ENCODE measurements at regions not wholly inside any gene's neighbourhood (a gene's known extent, or its start where the extent isn't known, plus 50 kb on each side); places are given as distances from the start of the nearest gene placed in this dataset.

GRCh38 chrX:40853816-40854123 lies 118.4 kb upstream of the MED14 start:
- Histone ChIP-seq H3K4me2 (no peak overlapping the region), H2AFZ (ENCODE audit: low read depth) (no peak overlapping the region), H3K9me3 (no peaks in the 10 kb centered on the region), H4K20me1 (ENCODE audit: insufficient read depth) (no peaks in the 10 kb centered on the region), H3K27me3 (ENCODE audit: insufficient read depth) (0 out of 2 replicates have a peak, but pooled peaks cover 7% of the 10 kb centered on the region), H3K9me2 (no peaks in the 10 kb centered on the region), H3K36me3 (replicated peaks in 1 of 2; ENCODE audit: control insufficient read depth in 1 of 2, insufficient read depth in 2 of 2, low read length in 1 of 2) (no peaks in the 10 kb centered on the region), H3K4me3 (ENCODE audit: low read depth in 2 of 2, low read length in 1 of 2) (no peak overlapping the region), H3F3A (replicated peaks; ENCODE audit: insufficient read depth) (no peaks in the 10 kb centered on the region), H3K27ac (ENCODE audit: low read depth in 2 of 2, low read length in 1 of 2) (no peak overlapping the region), H3K79me2 (ENCODE audit: insufficient read depth) (no peaks in the 10 kb centered on the region), H3K4me1 (ENCODE audit: control insufficient read depth in 1 of 2, insufficient read depth in 2 of 2, low read depth in 1 of 2, low read length in 1 of 2) (no peaks in the 10 kb centered on the region), H3K9ac (no peak overlapping the region)
- TF ChIP-seq USF2 (IDR thresholded peaks at IDR 0.05; ENCODE audit: borderline replicate concordance, low read depth, low read length) (no peak), GATA2 (CRISPR knock-in tag; IDR thresholded peaks at IDR 0.05) (no peak)
- CTCF ChIA-PET = no interaction called here
- no peak for DNase-seq
- POLR2A ChIA-PET = no interaction called here

GRCh38 chrX:40854242-40854641 lies 118.9 kb upstream of the MED14 start:
- CTCF ChIA-PET = no interaction called here
- no peak for TF ChIP-seq REST (IDR thresholded peaks at IDR 0.05; ENCODE audit: low read depth, low read length)
- TF ChIP-seq RFX5 (IDR thresholded peaks at IDR 0.05; ENCODE audit: low read length) = no peak
- TF ChIP-seq NRF1 (IDR thresholded peaks at IDR 0.05; ENCODE audit: low read depth, low read length) = no peak
- TF ChIP-seq EP300 (IDR thresholded peaks at IDR 0.05; ENCODE audit: borderline replicate concordance in 1 of 2, low read depth in 1 of 2, low read length in 1 of 2) = no peak
- TF ChIP-seq YY1 (IDR thresholded peaks at IDR 0.05; ENCODE audit: low read depth) = no peak
- no peak for TF ChIP-seq EZH2phosphoT487 (IDR thresholded peaks at IDR 0.05; ENCODE audit: borderline replicate concordance, low read depth)
- no peak for TF ChIP-seq FOXM1 (IDR thresholded peaks at IDR 0.05; ENCODE audit: low read depth)
- TF ChIP-seq SIN3A (IDR thresholded peaks at IDR 0.05; ENCODE audit: borderline replicate concordance, low read depth, low read length) = no peak
- no peak for TF ChIP-seq PBX3 (IDR thresholded peaks at IDR 0.05)
- TF ChIP-seq SMC3 (IDR thresholded peaks at IDR 0.05; ENCODE audit: low read depth, low read length) = no peak
- TF ChIP-seq ELF1 (IDR thresholded peaks at IDR 0.05) = no peak
- TF ChIP-seq MEF2A (IDR thresholded peaks at IDR 0.05; ENCODE audit: borderline replicate concordance, low read depth) = no peak
- TF ChIP-seq FOXJ3 (CRISPR knock-in tag; IDR thresholded peaks at IDR 0.05) = no peak
- TF ChIP-seq RCOR1 (IDR thresholded peaks at IDR 0.05; ENCODE audit: low read length) = no peak
- DNase-seq = no peak
- POLR2A ChIA-PET = no interaction called here
- Histone ChIP-seq H3K79me2 (ENCODE audit: insufficient read depth) (no peaks in the 10 kb centered on the region), H2AFZ (ENCODE audit: low read depth) (no peak overlapping the region), H3F3A (replicated peaks; ENCODE audit: insufficient read depth) (no peaks in the 10 kb centered on the region), H3K36me3 (replicated peaks in 1 of 2; ENCODE audit: control insufficient read depth in 1 of 2, insufficient read depth in 2 of 2, low read length in 1 of 2) (no peaks in the 10 kb centered on the region), H3K4me2 (no peak overlapping the region), H4K20me1 (ENCODE audit: insufficient read depth) (no peaks in the 10 kb centered on the region), H3K4me1 (ENCODE audit: control insufficient read depth in 1 of 2, insufficient read depth in 2 of 2, low read depth in 1 of 2, low read length in 1 of 2) (no peaks in the 10 kb centered on the region), H3K27ac (ENCODE audit: low read depth in 2 of 2, low read length in 1 of 2) (no peak overlapping the region), H3K27me3 (ENCODE audit: insufficient read depth) (0 out of 2 replicates have a peak, but pooled peaks cover 7% of the 10 kb centered on the region), H3K9ac (no peak overlapping the region), H3K4me3 (ENCODE audit: low read depth in 2 of 2, low read length in 1 of 2) (no peak overlapping the region), H3K9me2 (no peaks in the 10 kb centered on the region), H3K9me3 (no peaks in the 10 kb centered on the region)
- 46% methylated on average over 1 of the region's 1 CpG for WGBS (ENCODE audit: low lambda C conversion rate)
